H9 (cell line): ENCODE measurements at regions not wholly inside any gene's neighbourhood (a gene's known extent, or its start where the extent isn't known, plus 50 kb on each side); places are given as distances from the start of the nearest gene placed in this dataset.

Source experiments
- DNase-seq: peaks from one replicate; pipeline ENCODE4 v3.0.0-alpha.2; 2017
- H2AFZ ChIP-seq: one replicate; pipeline ENCODE4 v1.6.1; 2013; ENCODE audit warnings: mild to moderate bottlenecking, low read length, control low read depth, moderate library complexity
- H2AK5ac ChIP-seq: 2 replicates; pipeline ENCODE4 v1.6.1; 2013; ENCODE audit warnings: low read length, control low read depth, mixed read lengths; ENCODE audit not compliant: insufficient read length
- H2BK120ac ChIP-seq: one replicate; pipeline ENCODE4 v1.6.1; 2013; ENCODE audit warnings: low read depth, mild to moderate bottlenecking, low read length, control low read depth, inconsistent platforms; ENCODE audit not compliant: poor library complexity, severe bottlenecking
- H2BK12ac ChIP-seq: 2 replicates; pipeline ENCODE4 v1.6.1; 2013; ENCODE audit warnings: low read length, control low read depth, mixed read lengths, low read depth; ENCODE audit not compliant: insufficient read length
- H2BK15ac ChIP-seq: 2 replicates; pipeline ENCODE4 v1.6.1; 2013; ENCODE audit warnings: low read depth, low read length, control low read depth
- H2BK20ac ChIP-seq: one replicate; pipeline ENCODE4 v1.6.1; 2013; ENCODE audit warnings: low read depth, mild to moderate bottlenecking, low read length, control low read depth, inconsistent platforms; ENCODE audit not compliant: poor library complexity, severe bottlenecking
- H2BK5ac ChIP-seq: 2 replicates; pipeline ENCODE4 v1.6.1; 2013; ENCODE audit warnings: low read length, control low read depth, mixed read lengths; ENCODE audit not compliant: insufficient read length
- H3K14ac ChIP-seq: 2 replicates; pipeline ENCODE4 v1.6.1; 2013; ENCODE audit warnings: low read length, control low read depth; ENCODE audit not compliant: insufficient read depth
- H3K18ac ChIP-seq: 2 replicates; pipeline ENCODE4 v1.6.1; 2013; ENCODE audit warnings: low read depth, mild to moderate bottlenecking, mixed read lengths, low read length, control low read depth; ENCODE audit not compliant: insufficient read length
- H3K23ac ChIP-seq: 2 replicates; pipeline ENCODE4 v1.6.1; 2013; ENCODE audit warnings: low read length, control low read depth, mixed read lengths, low read depth; ENCODE audit not compliant: insufficient read length
- H3K23me2 ChIP-seq: 2 replicates; pipeline ENCODE4 v1.6.1; 2013; ENCODE audit warnings: low read depth, mild to moderate bottlenecking, mixed read lengths, low read length, control low read depth; ENCODE audit not compliant: insufficient read length, poor library complexity, severe bottlenecking
- H3K27ac ChIP-seq: 2 replicates; pipeline ENCODE4 v1.5.1; 2013; ENCODE audit warnings: low read length, control low read depth, mixed read lengths, low read depth; ENCODE audit not compliant: insufficient read length
- H3K27me3 ChIP-seq: 2 replicates; pipeline ENCODE4 v1.6.1; 2013; ENCODE audit warnings: low read length, control low read depth, inconsistent platforms; ENCODE audit not compliant: insufficient read depth
- H3K4ac ChIP-seq: 2 replicates; pipeline ENCODE4 v1.6.1; 2013; ENCODE audit warnings: low read depth, mild to moderate bottlenecking, control low read depth, inconsistent platforms, low read length, moderate library complexity
- H3K4me1 ChIP-seq: 2 replicates; pipeline ENCODE4 v1.6.1; 2013; ENCODE audit warnings: low read length, control low read depth, inconsistent platforms; ENCODE audit not compliant: insufficient read depth
- H3K4me2 ChIP-seq: 2 replicates; pipeline ENCODE4 v1.6.1; 2013; ENCODE audit warnings: low read length, control low read depth, mixed read lengths; ENCODE audit not compliant: insufficient read length, insufficient read depth
- H3K56ac ChIP-seq: 2 replicates; pipeline ENCODE4 v1.6.1; 2013; ENCODE audit warnings: low read depth, mild to moderate bottlenecking, mixed read lengths, low read length, control low read depth; ENCODE audit not compliant: insufficient read length
- H3K79me1 ChIP-seq: 2 replicates; pipeline ENCODE4 v1.6.1; 2013; ENCODE audit warnings: low read depth, mild to moderate bottlenecking, moderate library complexity, low read length, control low read depth, inconsistent platforms; ENCODE audit not compliant: insufficient read depth, poor library complexity, severe bottlenecking
- H3K79me2 ChIP-seq: 2 replicates; pipeline ENCODE4 v1.6.1; 2013; ENCODE audit warnings: low read length, control low read depth, inconsistent platforms; ENCODE audit not compliant: insufficient read depth
- H3K9ac ChIP-seq: 2 replicates; pipeline ENCODE4 v1.6.1; 2013; ENCODE audit warnings: low read length, control low read depth, mixed read lengths; ENCODE audit not compliant: insufficient read length; ENCODE audit errors: extremely low read depth
- H3K9me3 ChIP-seq: one replicate; pipeline ENCODE4 v1.6.1; 2013; ENCODE audit warnings: low read depth, low read length, inconsistent platforms; ENCODE audit not compliant: control insufficient read depth
- H3T11ph ChIP-seq: one replicate; pipeline ENCODE4 v1.6.1; 2013; ENCODE audit warnings: mild to moderate bottlenecking, low read length, control low read depth, inconsistent platforms
- H4K20me1 ChIP-seq: one replicate; pipeline ENCODE4 v1.6.1; 2013; ENCODE audit not compliant: control insufficient read depth, insufficient read length, insufficient read depth
- H4K5ac ChIP-seq: 2 replicates; pipeline ENCODE4 v1.6.1; 2013; ENCODE audit warnings: low read depth, mild to moderate bottlenecking, mixed read lengths, low read length, control low read depth; ENCODE audit not compliant: insufficient read length
- H4K8ac ChIP-seq: replicated peaks from 2 replicates; pipeline ENCODE4 v1.6.1; 2013; ENCODE audit warnings: low read length, control low read depth, mixed read lengths, low read depth; ENCODE audit not compliant: insufficient read length
- H4K91ac ChIP-seq: 2 replicates; pipeline ENCODE4 v1.6.1; 2013; ENCODE audit warnings: low read depth, mild to moderate bottlenecking, moderate library complexity, mixed read lengths, low read length, control low read depth; ENCODE audit not compliant: insufficient read length
- H3K27ac Mint-ChIP-seq, 3 experiments: 2 replicates in 2 of 3; 3 replicates in 1 of 3; pipeline ENCODE4 v1.8.0; 2020 to 2021; ENCODE audit warnings: mixed read lengths in 3 of 3, mild to moderate bottlenecking in 1 of 3, moderate library complexity in 1 of 3
- H3K27me3 Mint-ChIP-seq: 2 replicates; pipeline ENCODE4 v1.8.0; 2021; ENCODE audit warnings: low read depth, mild to moderate bottlenecking, moderate library complexity, mixed read lengths
- H3K36me3 Mint-ChIP-seq, 3 experiments: 2 replicates in 2 of 3; 3 replicates in 1 of 3; pipeline ENCODE4 v1.8.0; 2020 to 2021; ENCODE audit warnings: low read depth in 3 of 3, mixed read lengths in 3 of 3; ENCODE audit not compliant: insufficient read depth in 1 of 3
- H3K4me1 Mint-ChIP-seq, 2 experiments: 2 replicates each; pipeline ENCODE4 v1.8.0; 2020; ENCODE audit warnings: mixed read lengths in 2 of 2
- H3K4me3 Mint-ChIP-seq, 2 experiments: 2 replicates in 1 of 2; 3 replicates in 1 of 2; pipeline ENCODE4 v1.8.0; 2020 to 2021; ENCODE audit warnings: mild to moderate bottlenecking in 2 of 2, mixed read lengths in 2 of 2, moderate library complexity in 1 of 2
- H3K9me3 Mint-ChIP-seq, 2 experiments: 2 replicates in 1 of 2; 3 replicates in 1 of 2; pipeline ENCODE4 v1.8.0; 2020; ENCODE audit warnings: mild to moderate bottlenecking in 2 of 2, mixed read lengths in 2 of 2, moderate library complexity in 1 of 2
- WGBS: extraction: QIAGEN DNeasy Blood & Tissue Kit; methylation state at CpG from one replicate; pipeline ENCODE4 v1.1.7; 2013; ENCODE audit warnings: missing lambda C conversion rate, low lambda C conversion rate, mixed read lengths; ENCODE audit not compliant: insufficient read length; ENCODE audit errors: extremely low coverage; 5-methylcytosine and 5-hydroxymethylcytosine counted together
- TF ChIP-seq, protein P1 (sequence below): fragments of 200-600 bp; sonication (generic); conservative IDR thresholded peaks from 3 replicates; pipeline ENCODE4 v1.8.0; 2021; ENCODE audit warnings: antibody characterized with exemption, mild to moderate bottlenecking

GRCh38 chr15:97143592-97144376 is 813.3 kb downstream of the NR2F2 start:
- Histone ChIP-seq H2BK5ac (no peak overlapping the region), H3K4me2 (no peak overlapping the region), H3K14ac (no peak overlapping the region), H3K23ac (no peak overlapping the region), H2BK120ac (no peak overlapping the region), H2AFZ (no peak overlapping the region), H3K79me2 (no peaks in the 10 kb centered on the region), H3K4me1 (no peaks in the 10 kb centered on the region), H4K20me1 (no peaks in the 10 kb centered on the region), H2AK5ac (no peak overlapping the region), H3K27me3 (no peaks in the 10 kb centered on the region), H2BK12ac (no peak overlapping the region), H3K27ac (no peak overlapping the region), H3K23me2 (no peaks in the 10 kb centered on the region), H2BK20ac (no peak overlapping the region), H2BK15ac (no peak overlapping the region), H4K8ac (no peak overlapping the region), H3K56ac (no peak overlapping the region), H3K9me3 (no peaks in the 10 kb centered on the region), H4K5ac (no peak overlapping the region), H3T11ph (no peak overlapping the region), H3K4ac (no peak overlapping the region), H3K79me1 (no peaks in the 10 kb centered on the region), H3K18ac (no peak overlapping the region), H4K91ac (no peak overlapping the region), H3K9ac (no peak overlapping the region)
- Mint-ChIP-seq H3K4me1 (no peaks in the 10 kb centered on the region), H3K27me3 (no peaks in the 10 kb centered on the region), H3K9me3 (peaks cover 0 to 3% of the 10 kb centered on the region in 2 experiments; a peak in 1 of 5 replicates), H3K36me3 (no peaks in the 10 kb centered on the region), H3K4me3 (no peak overlapping the region), H3K27ac (no peak overlapping the region)
- DNase-seq: no peak
- TF ChIP-seq, protein P1, sequence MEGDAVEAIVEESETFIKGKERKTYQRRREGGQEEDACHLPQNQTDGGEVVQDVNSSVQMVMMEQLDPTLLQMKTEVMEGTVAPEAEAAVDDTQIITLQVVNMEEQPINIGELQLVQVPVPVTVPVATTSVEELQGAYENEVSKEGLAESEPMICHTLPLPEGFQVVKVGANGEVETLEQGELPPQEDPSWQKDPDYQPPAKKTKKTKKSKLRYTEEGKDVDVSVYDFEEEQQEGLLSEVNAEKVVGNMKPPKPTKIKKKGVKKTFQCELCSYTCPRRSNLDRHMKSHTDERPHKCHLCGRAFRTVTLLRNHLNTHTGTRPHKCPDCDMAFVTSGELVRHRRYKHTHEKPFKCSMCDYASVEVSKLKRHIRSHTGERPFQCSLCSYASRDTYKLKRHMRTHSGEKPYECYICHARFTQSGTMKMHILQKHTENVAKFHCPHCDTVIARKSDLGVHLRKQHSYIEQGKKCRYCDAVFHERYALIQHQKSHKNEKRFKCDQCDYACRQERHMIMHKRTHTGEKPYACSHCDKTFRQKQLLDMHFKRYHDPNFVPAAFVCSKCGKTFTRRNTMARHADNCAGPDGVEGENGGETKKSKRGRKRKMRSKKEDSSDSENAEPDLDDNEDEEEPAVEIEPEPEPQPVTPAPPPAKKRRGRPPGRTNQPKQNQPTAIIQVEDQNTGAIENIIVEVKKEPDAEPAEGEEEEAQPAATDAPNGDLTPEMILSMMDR: no peak
- no CpG with 5 or more reads among the region's 6 CpGs for WGBS
